Jurkat, Clone E6-1 (cell line): ENCODE measurements at regions not wholly inside any gene's neighbourhood (a gene's known extent, or its start where the extent isn't known, plus 50 kb on each side); places are given as distances from the start of the nearest gene placed in this dataset.
"Not testable (repeated sequence)": the region's sequence is repeated elsewhere in the genome, so short reads cannot be mapped to it uniquely, and the experiment has no call there.

Experiments used
- DNase-seq: peaks from one replicate; pipeline ENCODE4 v3.0.0-alpha.2; 2011; ENCODE audit warnings: low read depth, low spot score
- H3K4me3 ChIP-seq: 2 replicates; pipeline ENCODE4 v1.5.1; 2011; ENCODE audit warnings: mild to moderate bottlenecking, low read length, control low read depth, moderate library complexity

DNA sequence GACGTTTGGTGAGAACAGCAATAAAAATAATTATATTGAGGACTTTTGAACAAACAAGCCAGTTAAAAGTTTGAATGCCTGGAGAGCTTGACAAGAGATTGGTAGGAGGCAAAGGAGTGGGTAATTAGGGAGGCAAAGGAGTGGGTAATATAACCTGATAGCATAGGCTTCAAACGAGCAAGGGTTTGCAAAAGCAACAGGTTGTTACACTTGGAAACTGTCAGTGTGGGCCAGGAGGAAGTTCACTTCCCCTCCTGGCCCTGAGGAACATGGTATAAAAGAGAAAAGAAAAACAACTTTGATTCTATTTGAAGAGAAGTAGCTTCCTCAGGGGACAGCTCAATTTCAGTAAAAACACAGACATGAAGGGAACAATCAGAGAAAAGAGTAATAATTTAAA lies 121.7 kb downstream of the CCER1 start:
- DNase-seq = no peak
- no peak overlapping the region for H3K4me3 ChIP-seq

- DNase-seq = no peak
- H3K4me3 ChIP-seq = no peak overlapping the region
Observed at GRCh38 chr12:90832427-90832826, 122.5 kb downstream of the CCER1 start.

DNA sequence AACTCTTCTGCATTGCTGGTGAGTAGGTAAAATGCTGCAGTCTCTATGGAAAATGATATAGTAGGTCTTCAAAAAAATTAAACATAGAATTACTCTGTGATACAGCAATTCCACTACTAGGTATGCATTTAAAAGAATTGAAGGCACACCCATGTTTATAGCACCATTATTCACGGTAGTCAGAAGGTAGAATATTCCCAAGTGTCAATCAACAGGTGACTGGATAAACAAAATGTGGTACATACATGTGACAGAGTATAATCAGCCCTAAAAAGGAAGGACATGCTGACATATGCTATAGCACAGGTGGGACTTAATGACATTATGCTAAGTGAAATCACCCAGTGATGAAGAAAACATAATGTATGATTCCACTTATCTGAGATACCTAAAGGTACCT lies 123.3 kb downstream of the CCER1 start:
- DNase-seq = no peak
- no peak overlapping the region for H3K4me3 ChIP-seq

DNA sequence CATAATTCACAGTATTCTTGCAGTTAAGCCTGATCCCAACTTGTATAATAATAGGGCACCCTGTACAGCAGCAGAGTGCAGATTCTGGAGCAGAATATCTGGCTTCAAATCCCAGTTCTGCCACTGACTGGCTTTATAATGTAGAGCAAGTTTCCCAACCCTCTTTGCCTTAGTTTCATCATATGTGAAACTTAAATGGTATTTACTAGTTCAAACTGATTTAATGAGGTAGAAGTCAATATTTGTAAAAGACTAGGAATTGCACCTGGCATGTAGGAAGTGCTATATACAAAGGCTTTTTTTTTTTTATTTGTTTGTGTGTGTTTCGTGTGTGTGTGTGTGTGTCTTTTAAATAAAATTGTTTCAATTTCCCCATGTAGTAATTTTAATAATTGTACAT lies 125.9 kb downstream of the CCER1 start:
- no peak overlapping the region for H3K4me3 ChIP-seq
- DNase-seq = no peak

DNA sequence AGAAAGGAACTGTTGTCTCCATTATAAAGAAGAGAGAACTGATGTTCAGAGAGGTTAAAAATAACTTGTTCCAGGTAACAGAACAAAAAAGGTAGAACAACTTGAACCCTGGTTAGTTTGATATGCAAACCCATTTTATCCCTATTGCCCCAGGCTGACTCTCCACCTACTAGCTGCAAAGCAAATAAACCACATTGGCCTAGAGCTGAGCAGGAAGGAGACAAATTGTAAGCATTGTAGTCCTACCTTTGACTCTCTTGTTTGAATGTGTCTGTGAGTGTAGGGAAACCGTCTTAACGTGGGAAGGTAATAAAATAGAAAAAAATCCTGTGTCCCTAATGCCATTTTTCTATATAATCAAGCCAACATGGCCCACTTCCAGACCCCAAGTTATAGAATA lies 126.4 kb downstream of the CCER1 start:
- DNase-seq = no peak

DNA sequence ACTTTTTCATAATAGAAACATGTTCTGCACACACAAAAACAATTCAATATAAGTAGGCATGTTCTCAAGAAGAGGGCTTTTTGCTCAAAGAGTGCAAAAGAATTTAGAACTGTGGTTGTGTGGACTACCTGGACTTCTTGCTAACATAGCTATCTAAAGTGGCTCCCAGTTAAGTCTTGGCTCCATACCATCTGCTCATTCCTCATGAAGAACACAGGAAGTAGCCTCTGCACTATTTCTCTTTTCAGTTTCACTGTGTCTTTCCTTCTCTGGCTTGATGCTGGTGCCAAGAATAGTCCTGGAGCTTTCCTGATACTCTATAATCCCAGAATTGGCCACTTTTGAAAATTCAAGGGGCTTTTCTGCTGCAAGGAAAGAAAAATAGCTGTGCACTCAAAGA lies 127.4 kb downstream of the CCER1 start:
- no peak for DNase-seq
- H3K4me3 ChIP-seq = no peak overlapping the region

More for the DNA sequence above, 126.4 kb downstream of the CCER1 start:
- H3K4me3 ChIP-seq = no peak overlapping the region

GRCh38 chr12:90826036-90826435 lies 128.9 kb downstream of the CCER1 start:
- H3K4me3 ChIP-seq = no peak overlapping the region
- DNase-seq = no peak

GRCh38 chr12:90823859-90824258 lies 131.1 kb downstream of the CCER1 start:
- H3K4me3 ChIP-seq = no peak overlapping the region
- no peak for DNase-seq

GRCh38 chr12:90819709-90820108 lies 135.3 kb downstream of the CCER1 start:
- no peak overlapping the region for H3K4me3 ChIP-seq
- DNase-seq = no peak

- no peak for DNase-seq
- no peak overlapping the region for H3K4me3 ChIP-seq
Observed at GRCh38 chr12:90816353-90817089, 138.5 kb downstream of the CCER1 start.

DNA sequence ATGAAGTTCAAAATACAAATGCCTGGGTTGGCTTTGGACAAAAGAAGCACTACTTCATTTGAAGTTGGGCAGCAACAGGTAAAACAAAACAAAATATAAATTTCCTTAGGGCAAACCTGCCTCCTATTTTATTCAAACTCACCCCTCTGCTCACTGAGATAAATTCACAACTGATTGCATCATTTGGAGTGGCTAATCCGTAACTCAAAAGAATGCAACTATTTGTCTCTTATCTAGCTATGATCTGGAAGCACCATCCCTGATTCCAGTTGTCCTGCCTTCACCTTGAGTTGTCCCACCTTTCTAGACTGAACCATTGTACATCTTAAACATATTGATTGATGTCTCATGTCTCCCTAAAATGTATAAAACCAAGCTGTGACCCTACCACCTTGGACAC lies 145.0 kb downstream of the CCER1 start:
- DNase-seq = no peak
- no peak overlapping the region for H3K4me3 ChIP-seq

DNA sequence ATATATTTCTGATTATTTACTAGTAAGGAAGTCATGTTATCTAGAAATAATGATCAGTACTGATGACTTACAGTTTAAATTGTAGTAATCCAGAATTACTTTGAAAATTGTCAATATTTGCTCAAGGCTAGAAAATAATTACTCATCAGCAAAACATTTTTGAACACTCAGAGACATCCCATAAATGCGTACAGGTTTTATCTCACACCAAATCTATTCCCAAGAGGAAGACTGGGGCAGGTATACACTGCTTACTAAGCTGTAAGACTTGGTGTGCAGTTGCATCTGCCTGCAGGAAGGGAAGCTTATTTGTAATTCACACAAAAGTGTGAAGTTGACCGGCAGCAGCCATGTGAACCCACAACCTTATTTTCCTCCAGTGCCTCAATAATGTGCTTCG lies 146.4 kb downstream of the CCER1 start:
- H3K4me3 ChIP-seq = no peak overlapping the region
- DNase-seq = no peak

GRCh38 chr12:90802727-90803126 lies 152.2 kb downstream of the CCER1 start:
- no peak for DNase-seq
- no peak overlapping the region for H3K4me3 ChIP-seq

DNA sequence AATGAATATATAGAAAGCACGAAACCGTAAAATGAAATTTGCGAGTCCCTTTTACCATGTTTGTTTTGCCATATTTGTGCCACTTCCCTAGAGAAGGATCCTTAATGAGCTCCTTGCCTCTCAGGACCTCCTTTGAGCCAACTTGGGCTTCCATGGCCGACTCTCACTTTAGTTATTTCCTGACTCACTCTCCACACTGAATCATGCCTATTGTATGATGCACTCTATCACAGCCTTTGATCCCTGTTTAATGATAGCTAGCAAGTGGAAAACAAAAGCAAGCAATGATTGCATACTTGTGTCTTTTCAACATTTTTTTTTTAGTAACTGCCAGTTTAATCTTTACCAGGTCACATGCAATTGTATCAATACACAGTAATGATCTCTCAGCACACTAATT lies 153.2 kb downstream of the CCER1 start:
- no peak for DNase-seq
- H3K4me3 ChIP-seq = no peak overlapping the region

GRCh38 chr12:90794212-90794611 lies 160.8 kb downstream of the CCER1 start:
- H3K4me3 ChIP-seq = no peak overlapping the region
- DNase-seq = no peak

DNA sequence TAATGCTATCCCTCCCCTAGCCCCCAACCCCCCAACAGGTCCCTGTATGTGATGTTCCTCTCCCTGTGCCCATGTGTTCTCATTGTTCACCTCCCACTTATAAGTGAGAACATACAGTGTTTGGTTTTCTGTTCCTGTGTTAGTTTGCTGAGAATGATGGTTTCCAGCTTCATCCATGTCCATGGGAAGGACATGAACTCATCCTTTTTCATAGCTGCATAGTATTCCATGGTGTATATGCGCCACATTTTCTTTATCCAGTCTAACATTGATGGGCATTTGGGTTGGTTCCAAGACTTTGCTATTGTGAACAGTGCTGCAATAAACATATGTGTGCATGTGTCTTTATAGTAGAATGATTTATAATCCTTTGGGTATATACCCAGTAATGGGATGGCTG lies 162.3 kb downstream of the CCER1 start:
- DNase-seq, H3K4me3 ChIP-seq: not testable (repeated sequence)

- DNase-seq = no peak
- H3K4me3 ChIP-seq = no peak overlapping the region
Observed at GRCh38 chr12:90791445-90791844, 163.5 kb downstream of the CCER1 start.

GRCh38 chr12:90790747-90791146 lies 164.2 kb downstream of the CCER1 start:
- DNase-seq = no peak
- H3K4me3 ChIP-seq = no peak overlapping the region

DNA sequence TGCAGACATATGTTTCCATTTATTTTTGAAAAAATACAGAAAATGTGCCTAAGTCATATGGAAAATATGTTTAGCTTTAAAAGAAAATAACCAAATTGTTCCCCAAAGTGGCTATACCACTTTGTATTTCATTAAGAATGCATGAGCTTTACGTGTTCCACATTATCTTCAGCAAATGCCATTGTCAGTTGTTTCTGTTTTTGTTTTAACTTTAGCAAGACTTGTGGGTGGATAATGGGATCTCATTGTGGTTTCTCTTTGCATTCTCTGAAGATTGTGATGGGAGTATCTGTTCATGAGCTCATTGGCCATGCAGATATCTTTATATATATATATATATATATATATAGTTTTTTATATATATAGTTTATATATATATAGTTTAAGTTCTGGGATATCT lies 181.5 kb downstream of the CCER1 start:
- no peak for DNase-seq
- H3K4me3 ChIP-seq = no peak overlapping the region

DNA sequence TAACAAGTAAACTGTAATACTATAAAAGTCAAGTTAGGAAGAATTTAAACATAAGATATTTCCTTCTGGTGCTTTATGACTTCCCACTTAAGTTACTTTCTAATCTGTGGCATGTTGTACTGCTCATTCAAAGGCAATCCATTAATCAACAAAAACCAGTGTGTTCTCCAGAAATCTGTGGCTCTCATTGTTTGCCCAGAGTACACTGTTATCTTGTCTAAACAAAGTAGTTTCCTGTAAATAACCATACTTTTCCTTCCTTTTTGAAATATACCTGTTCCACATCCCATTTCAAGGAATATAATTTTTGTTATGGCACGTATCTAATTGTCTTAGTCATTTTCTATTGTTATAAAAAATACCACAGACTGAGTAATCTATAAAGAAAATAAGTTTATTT lies 184.1 kb downstream of the CCER1 start:
- no peak overlapping the region for H3K4me3 ChIP-seq
- DNase-seq = no peak

DNA sequence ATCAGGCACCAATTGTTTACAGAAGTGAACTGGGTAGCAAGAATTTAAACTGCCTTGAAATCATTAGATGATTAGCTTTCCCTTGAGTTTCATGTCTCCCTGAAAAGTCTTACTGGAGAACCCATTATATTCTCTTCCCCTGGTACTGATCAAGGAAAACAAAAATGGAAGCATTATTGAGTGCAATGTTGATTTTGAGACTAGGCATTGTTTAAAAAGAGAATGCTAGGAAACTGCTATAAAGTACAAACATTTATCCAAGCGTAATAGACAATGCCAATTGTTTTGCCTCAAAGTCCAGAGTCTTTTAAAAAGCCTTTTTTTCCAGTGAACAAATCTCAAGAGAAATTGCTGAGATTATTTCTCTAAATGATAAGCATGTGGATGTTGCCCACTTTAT lies 197.0 kb downstream of the CCER1 start:
- no peak overlapping the region for H3K4me3 ChIP-seq
- no peak for DNase-seq

GRCh38 chr12:90745211-90745610 lies 209.8 kb downstream of the CCER1 start:
- H3K4me3 ChIP-seq = no peak overlapping the region
- DNase-seq = no peak
